GM21526 (cell line): ENCODE measurements at regions not wholly inside any gene's neighbourhood (a gene's known extent, or its start where the extent isn't known, plus 50 kb on each side); places are given as distances from the start of the nearest gene placed in this dataset.
"Not testable (repeated sequence)": the region's sequence is repeated elsewhere in the genome, so short reads cannot be mapped to it uniquely, and the experiment has no call there.

Experiments used
- ATAC-seq: cut with Tn5 transposase; IDR thresholded peaks from one replicate; pipeline ENCODE4 v1.9.1; 2021; ENCODE audit warnings: moderate library complexity; ENCODE audit not compliant: unreplicated experiment, low FRiP score

DNA sequence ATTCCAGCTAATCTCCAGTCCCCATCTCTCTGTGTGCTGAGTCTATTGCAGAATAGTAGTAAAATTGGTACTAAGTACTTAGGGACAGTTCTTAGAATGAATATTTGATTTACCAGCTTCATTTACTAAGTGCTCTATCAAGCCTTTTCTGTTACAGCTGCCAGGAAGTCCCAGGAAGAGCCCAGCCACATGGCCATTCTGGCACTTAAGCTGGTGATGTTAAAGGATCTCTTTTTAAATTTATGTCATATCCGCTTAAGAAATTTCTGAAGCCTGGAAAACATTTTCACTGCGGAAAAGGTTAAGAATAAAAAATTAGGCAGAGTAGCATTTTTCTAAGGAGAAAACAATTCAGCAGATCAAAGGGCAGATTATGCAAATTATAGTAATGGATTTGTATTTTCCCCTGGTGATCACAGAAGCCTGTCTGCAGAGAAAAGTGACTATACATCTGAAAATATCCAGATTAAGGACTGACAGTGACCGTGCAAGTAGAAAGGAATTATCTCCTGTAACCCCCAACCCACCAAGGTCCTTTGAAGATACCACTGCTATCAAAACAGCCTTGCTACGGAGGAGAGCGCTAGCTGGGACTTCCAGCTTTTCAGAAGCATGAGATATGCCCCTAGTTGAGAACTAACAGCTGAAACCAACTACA lies 260.8 kb downstream of the SH3BP4 start:
- ATAC-seq = no peak

DNA sequence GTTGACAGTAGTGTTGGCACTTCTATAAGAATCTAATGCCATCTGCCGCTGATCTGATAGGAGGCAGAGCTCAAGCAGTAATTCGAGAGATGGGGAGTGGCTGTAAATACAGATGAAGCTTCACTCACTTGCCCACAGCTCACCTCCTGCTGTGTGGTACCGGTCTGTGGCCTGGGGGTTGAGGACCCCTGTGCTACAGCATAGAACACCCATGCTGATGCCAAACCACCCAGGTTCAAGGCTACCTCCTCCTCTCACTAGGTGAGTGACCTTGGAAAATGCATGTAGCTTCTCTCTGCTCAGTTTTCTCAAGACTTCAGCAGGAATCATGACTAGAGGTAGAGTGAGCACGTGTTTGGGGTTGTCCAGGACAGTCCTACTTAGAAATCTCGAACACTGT lies 263.4 kb downstream of the SH3BP4 start:
- ATAC-seq = no peak

DNA sequence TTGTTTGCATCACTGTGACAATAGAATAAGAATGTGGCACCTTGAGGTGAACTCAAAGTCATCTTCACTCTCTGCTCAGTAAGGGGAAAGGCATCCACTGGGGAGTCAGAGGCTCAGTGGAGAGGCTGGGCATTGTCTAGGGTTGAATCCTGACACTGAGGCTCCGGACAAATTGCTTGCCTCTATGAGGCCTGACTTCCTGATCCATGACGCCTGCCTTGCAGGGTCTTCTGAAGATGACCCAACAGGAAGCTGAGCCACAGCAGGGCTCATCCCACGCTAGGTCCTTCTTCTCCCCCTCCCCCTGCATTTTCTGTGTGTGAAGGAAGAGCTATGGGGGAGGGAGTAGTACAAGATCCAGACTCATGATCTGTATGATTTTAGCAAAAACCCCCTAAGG lies 265.1 kb downstream of the SH3BP4 start:
- no peak for ATAC-seq

- ATAC-seq = no peak
These were observed 266.0 kb downstream of the SH3BP4 start for GRCh38 chr2:235217846-235218245.

- ATAC-seq = no peak
These were observed 266.7 kb downstream of the SH3BP4 start for GRCh38 chr2:235218486-235218907.

DNA sequence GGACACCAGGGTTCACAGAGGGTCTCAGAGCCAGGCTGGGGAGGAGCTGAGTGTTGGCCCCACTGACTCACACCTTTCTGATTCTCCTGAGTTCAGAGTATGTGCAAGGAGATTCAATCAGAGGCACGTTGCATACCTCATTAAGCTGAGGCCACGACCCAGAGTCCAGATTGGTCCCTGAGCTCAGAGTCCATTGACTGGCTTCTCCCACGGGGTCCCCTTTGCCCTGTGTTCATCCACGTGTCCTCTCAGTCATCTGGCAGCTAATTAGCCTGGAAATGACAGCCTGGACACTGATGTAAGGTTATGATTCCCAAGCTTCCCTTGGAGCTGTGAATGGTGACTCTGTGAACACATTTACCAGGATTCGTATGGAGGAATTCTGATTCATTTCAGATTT lies 267.2 kb downstream of the SH3BP4 start:
- no peak for ATAC-seq

DNA sequence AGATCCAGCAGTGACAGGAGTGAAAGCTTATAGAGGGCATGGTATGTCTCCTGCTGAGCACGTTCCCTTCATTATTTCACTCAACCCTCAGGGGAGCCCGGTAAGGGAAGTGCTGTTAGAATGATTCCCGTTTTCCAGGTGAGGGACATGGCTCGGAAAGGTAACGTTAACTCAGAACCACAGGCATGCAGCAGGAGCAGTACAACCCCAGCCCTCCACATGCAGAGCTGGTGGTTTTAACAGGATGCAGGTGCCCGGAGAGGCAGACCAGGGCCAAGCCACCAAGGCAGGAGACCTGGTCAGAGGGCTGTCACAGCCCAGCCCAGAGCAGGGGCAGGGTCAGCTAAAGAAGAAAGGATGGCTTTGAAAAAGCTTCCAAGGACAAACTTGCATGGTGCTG lies 268.5 kb downstream of the SH3BP4 start:
- ATAC-seq = no peak

DNA sequence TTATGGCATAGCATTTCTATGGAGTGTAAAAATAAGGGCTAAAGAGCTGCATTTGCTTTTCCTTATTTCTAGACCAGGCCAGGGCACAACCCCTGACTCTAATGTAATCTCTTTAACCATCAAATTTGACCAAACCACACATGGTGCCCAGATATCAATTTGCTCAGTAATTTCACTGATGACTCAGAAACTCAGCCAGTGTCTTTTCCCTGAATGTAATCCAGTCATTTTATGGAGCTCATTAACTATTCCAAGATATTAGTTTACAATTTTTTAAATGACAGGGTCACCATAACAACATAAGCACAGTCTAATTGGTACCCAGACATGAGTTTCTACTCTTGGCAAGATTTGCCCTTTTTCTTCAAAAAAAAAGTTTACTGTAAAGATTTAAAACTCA lies 270.8 kb upstream of the AGAP1 start:
- ATAC-seq = no peak

DNA sequence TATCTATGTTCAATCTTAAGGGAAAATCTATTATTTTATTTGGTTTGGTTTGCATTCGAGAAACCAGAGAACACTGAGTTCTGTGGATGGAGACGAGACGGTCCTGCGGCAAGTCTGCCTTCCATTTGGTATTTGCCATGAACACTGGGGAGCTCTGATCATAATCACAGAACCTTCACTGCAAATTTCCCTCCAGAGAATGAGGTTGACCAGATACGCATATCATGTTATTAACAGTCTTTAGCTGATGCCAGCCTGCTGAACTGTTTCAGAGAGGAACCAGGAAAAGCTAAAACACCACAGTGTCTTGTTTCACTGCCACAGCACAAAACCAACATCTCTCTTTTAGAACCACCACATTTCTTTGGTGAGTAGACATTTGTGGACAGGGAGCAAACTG lies 269.4 kb upstream of the AGAP1 start:
- ATAC-seq = no peak

DNA sequence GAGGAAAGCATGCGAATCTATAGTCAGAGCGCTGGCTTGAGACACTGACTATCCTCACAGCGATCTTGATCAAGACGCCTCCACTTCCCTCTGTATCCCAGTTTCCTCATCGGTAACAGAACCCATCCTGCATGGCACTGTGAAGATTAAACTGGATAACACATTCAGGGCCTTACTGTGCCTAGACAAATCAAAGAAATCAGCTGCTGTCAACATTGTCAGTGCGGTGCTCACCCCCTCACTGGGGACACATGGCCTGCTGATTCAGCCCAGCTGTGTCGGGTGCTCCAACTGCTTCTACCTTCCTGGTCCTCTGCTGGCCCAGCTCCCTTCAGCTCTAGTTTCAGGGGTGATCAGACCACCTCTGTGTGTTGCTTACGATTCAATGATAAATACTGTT lies 268.6 kb upstream of the AGAP1 start:
- ATAC-seq = no peak

DNA sequence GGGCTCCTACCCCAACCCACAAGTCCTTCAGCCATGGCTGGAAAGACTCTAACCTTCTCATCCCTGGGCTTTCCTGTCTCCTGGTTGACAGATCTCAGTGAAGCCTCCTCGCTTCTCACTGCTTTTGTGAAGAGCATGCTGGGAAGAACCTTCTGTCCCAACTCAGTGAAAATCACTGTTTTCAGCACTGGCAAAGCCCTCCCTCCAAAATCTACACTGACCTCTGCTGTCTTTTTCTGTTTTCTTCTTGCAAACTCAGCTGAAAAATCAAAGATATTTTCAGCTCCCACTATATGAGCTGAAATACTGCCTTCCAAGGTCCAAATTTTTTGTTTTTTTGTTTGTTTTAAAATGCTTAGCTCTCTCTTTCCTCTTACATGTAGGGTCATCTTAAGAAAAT lies 266.3 kb upstream of the AGAP1 start:
- no peak for ATAC-seq

DNA sequence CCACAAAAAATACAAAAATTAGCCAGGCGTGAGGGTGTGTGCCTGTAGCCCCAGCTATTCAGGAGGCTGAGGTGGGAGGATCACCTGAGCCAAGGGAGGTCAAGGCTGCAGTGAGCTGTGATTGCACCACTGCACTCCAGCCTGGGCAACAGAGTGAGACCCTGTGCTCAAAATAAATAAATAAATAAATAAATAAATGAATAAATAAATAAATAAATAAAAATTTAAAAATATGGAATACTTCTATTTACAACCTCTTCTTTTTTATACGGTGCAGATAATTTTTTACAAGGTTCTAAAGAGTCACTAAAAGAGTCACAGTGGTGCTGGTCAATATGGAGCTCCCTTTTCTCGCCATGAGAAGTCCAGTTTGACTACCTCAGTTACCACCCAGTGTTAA lies 265.4 kb upstream of the AGAP1 start:
- not testable (repeated sequence) for ATAC-seq

GRCh38 chr2:235229236-235229635 lies 264.6 kb upstream of the AGAP1 start:
- no peak for ATAC-seq

DNA sequence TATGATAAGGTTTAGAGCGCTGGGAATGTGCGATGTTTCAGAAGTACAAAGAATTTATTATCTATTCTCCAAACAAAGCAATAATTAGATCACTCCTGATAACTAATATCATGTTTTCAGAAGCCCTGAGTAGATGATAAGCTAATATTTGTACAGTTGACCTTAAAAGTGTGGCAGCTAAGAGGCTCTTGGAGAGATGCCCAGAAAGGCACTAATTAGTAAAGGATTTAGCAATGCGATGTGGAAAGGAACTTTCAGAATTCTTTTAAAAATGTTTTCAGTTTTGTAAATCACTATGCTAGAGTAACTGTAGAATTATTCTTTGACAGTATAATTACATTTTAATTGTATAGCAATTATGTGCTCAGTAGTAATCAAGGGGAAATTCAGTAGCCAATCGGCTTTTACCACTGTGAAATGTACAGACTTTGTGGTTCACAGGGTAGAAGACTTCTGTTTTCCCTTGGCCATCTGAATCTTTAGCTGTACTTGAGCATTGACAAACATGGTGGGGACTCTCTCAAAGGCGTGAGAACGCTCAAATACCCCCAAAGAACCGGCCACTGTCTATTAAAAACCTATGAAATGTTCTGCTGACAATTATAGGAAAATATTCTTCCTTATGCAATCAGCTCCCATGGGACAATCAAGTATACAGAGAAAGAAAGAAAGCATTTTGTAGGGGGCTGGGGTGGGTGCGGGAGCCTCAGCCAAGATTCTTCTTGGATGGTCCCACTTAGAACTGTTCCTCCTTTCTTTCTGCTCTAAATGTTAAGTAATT lies 262.8 kb upstream of the AGAP1 start:
- no peak for ATAC-seq

GRCh38 chr2:235232449-235233433 lies 261.1 kb upstream of the AGAP1 start:
- ATAC-seq = no peak

- no peak for ATAC-seq
These were observed 259.1 kb upstream of the AGAP1 start for GRCh38 chr2:235234736-235235135.

DNA sequence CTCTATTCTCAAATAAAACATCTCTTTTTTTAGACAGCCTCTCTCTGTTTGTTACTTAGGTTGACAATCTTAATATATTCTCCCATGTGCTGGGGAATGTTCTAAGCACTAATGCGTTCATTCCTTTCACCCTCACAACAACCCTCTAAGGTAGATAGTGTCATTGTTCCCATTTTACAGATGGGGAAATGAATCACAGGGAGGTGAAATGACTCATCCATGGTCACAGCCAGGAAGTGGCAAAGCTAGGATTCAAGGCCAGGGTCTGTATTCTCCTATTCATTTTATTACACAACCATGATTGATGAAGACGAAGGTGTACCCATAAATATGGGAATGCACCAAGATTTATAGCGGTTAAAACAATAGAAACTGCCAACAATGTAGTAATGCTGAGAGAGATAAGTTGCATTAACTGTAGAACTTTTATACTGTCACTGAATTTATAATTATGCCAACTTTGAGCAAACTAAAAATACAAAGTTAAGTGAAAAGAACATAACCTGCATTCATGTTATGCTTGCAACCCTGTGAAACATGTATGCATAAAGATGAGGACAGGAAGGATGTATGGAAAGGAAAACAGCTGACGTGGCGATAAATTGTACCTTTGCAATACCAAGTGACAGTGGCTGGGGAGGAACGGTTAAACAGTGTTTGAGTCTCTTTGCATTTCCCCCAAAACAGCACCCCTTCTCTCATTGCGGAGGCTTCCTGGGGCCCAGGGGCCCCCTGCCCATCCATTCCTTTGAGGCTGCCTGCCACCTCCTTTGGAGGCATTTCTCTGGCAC lies 257.7 kb upstream of the AGAP1 start:
- ATAC-seq = no peak

GRCh38 chr2:235238537-235238936 lies 255.3 kb upstream of the AGAP1 start:
- ATAC-seq = no peak

GRCh38 chr2:235240574-235240973 lies 253.3 kb upstream of the AGAP1 start:
- ATAC-seq = no peak
